COLO668 (cell line): ENCODE measurements at regions not wholly inside any gene's neighbourhood (a gene's known extent, or its start where the extent isn't known, plus 50 kb on each side); places are given as distances from the start of the nearest gene placed in this dataset.
"Not testable (repeated sequence)": the region's sequence is repeated elsewhere in the genome, so short reads cannot be mapped to it uniquely, and the experiment has no call there.

ENCODE experiments used
- DNase-seq: peaks from one replicate; lab custom pipeline; 2025; ENCODE audit not compliant: unreplicated experiment; lab: John Stamatoyannopoulos, UW

- no peak for DNase-seq
Observed at GRCh38 chr5:24112420-24112819, 532.4 kb downstream of the CDH10 start.

GRCh38 chr5:24118351-24118750, 526.4 kb downstream of the CDH10 start:
- DNase-seq = no peak

GRCh38 chr5:24135536-24135935, 509.2 kb downstream of the CDH10 start:
- DNase-seq = no peak

- no peak for DNase-seq
Observed at GRCh38 chr5:24141046-24141445, 503.7 kb downstream of the CDH10 start.

GRCh38 chr5:24142341-24142740, 502.4 kb downstream of the CDH10 start:
- DNase-seq = no peak

GRCh38 chr5:24145806-24146205, 499.0 kb downstream of the CDH10 start:
- no peak for DNase-seq

- DNase-seq = no peak
Observed at GRCh38 chr5:24161559-24161958, 483.2 kb downstream of the CDH10 start.

GRCh38 chr5:24162343-24162742, 482.4 kb downstream of the CDH10 start:
- DNase-seq = no peak

- DNase-seq = no peak
Observed at GRCh38 chr5:24163091-24163490, 481.7 kb downstream of the CDH10 start.

GRCh38 chr5:24167806-24168205, 477.0 kb downstream of the CDH10 start:
- DNase-seq = no peak

- no peak for DNase-seq
Observed at GRCh38 chr5:24170026-24170425, 474.8 kb downstream of the CDH10 start.

- not testable (repeated sequence) for DNase-seq
Observed at GRCh38 chr5:24170930-24171329, 473.8 kb downstream of the CDH10 start.

GRCh38 chr5:24177821-24178220, 467.0 kb downstream of the CDH10 start:
- no peak for DNase-seq

- no peak for DNase-seq
Observed at GRCh38 chr5:24183981-24184380, 460.8 kb downstream of the CDH10 start.

- DNase-seq = no peak
Observed at GRCh38 chr5:24188216-24188925, 456.4 kb downstream of the CDH10 start.

GRCh38 chr5:24196789-24197188, 448.0 kb downstream of the CDH10 start:
- no peak for DNase-seq

- DNase-seq = no peak
Observed at GRCh38 chr5:24208686-24209106, 436.1 kb downstream of the CDH10 start.

- DNase-seq = no peak
Observed at GRCh38 chr5:24215114-24215513, 429.7 kb downstream of the CDH10 start.

GRCh38 chr5:24222876-24223275, 421.9 kb downstream of the CDH10 start:
- no peak for DNase-seq

GRCh38 chr5:24225051-24225450, 419.7 kb downstream of the CDH10 start:
- DNase-seq = no peak

GRCh38 chr5:24226479-24226878, 418.3 kb downstream of the CDH10 start:
- DNase-seq = no peak

- DNase-seq = not testable (repeated sequence)
Observed at GRCh38 chr5:24227881-24228280, 416.9 kb downstream of the CDH10 start.

GRCh38 chr5:24232041-24232440, 412.7 kb downstream of the CDH10 start:
- no peak for DNase-seq
